Stomach (tissue), 4 donors: ENCODE measurements at regions not wholly inside any gene's neighbourhood (a gene's known extent, or its start where the extent isn't known, plus 50 kb on each side); places are given as distances from the start of the nearest gene placed in this dataset.

Experiments
- CTCF ChIP-seq, 7 experiments: fragments of 450-650 bp in 4 of 7; fragments of 200-600 bp in 3 of 7; sonication (generic) in 3 of 7; IDR thresholded peaks; one replicate each; pipeline ENCODE4 v1.5.1; 2016 to 2019; ENCODE audit warnings: antibody characterized with exemption in 7 of 7, control low read depth in 2 of 7, mild to moderate bottlenecking in 1 of 7
- POLR2A ChIP-seq, 4 donors: fragments of 450-650 bp; IDR thresholded peaks; one replicate each; pipeline ENCODE4 v1.6.1; 2016; ENCODE audit warnings: antibody characterized with exemption in 4 of 4, control low read depth in 2 of 4, mild to moderate bottlenecking in 1 of 4, moderate library complexity in 1 of 4
- POLR2AphosphoS5 ChIP-seq, 3 donors: sonication (generic); formaldehyde crosslinking; IDR thresholded peaks; one replicate each; pipeline ENCODE4 v1.6.1; 2016; ENCODE audit warnings: antibody characterized with exemption in 3 of 3

GRCh38 chr5:154603011-154603410, 125.0 kb upstream of the HAND1 start:
- TF ChIP-seq CTCF (IDR thresholded peaks at IDR 0.05) (no peak), POLR2A (IDR thresholded peaks at IDR 0.05) (no peak), POLR2AphosphoS5 (IDR thresholded peaks at IDR 0.05) (no peak)
